DOHH2 (cell line): ENCODE measurements at regions not wholly inside any gene's neighbourhood (a gene's known extent, or its start where the extent isn't known, plus 50 kb on each side); places are given as distances from the start of the nearest gene placed in this dataset.

ENCODE experiments used
- H3F3A ChIP-seq: fragments of 200-600 bp; sonication (generic), shearing (Covaris generic); 2 replicates; pipeline ENCODE4 v1.6.0; 2016; ENCODE audit warnings: antibody characterized with exemption, mild to moderate bottlenecking; ENCODE audit not compliant: control insufficient read depth, insufficient read depth
- H3K27ac ChIP-seq: fragments of 200-600 bp; sonication (generic); 2 replicates; pipeline ENCODE4 v1.5.1; 2014; ENCODE audit warnings: low read depth, mild to moderate bottlenecking, low read length, moderate library complexity
- H3K27me3 ChIP-seq: fragments of 200-600 bp; sonication (generic); 2 replicates; pipeline ENCODE4 v1.6.1; 2014; ENCODE audit warnings: mild to moderate bottlenecking, low read length, mixed read lengths; ENCODE audit not compliant: control insufficient read depth
- H3K36me3 ChIP-seq: fragments of 200-600 bp; sonication (generic); 2 replicates; pipeline ENCODE4 v1.6.1; 2014; ENCODE audit warnings: mild to moderate bottlenecking, low read length, moderate library complexity, mixed read lengths; ENCODE audit not compliant: control insufficient read depth
- H3K4me1 ChIP-seq: fragments of 200-600 bp; sonication (generic); 2 replicates; pipeline ENCODE4 v1.6.1; 2014; ENCODE audit warnings: mild to moderate bottlenecking, low read length, mixed read lengths; ENCODE audit not compliant: control insufficient read depth
- H3K4me2 ChIP-seq: fragments of 200-600 bp; sonication (generic); 2 replicates; pipeline ENCODE4 v1.6.0; 2014; ENCODE audit warnings: mild to moderate bottlenecking, low read length, moderate library complexity
- H3K4me3 ChIP-seq: fragments of 200-600 bp; sonication (generic); 2 replicates; pipeline ENCODE4 v1.5.1; 2014; ENCODE audit warnings: mild to moderate bottlenecking, low read length, mixed read lengths
- H3K79me2 ChIP-seq: fragments of 200-600 bp; sonication (generic); 2 replicates; pipeline ENCODE4 v1.6.1; 2014; ENCODE audit warnings: mild to moderate bottlenecking, low read length, mixed read lengths; ENCODE audit not compliant: control insufficient read depth
- H3K9me2 ChIP-seq: fragments of 200-600 bp; sonication (generic); replicated peaks from 2 replicates; pipeline ENCODE4 v1.6.1; 2014; ENCODE audit warnings: mild to moderate bottlenecking, low read length, mixed read lengths; ENCODE audit not compliant: control insufficient read depth
- H3K9me3 ChIP-seq: fragments of 200-600 bp; sonication (generic); 2 replicates; pipeline ENCODE4 v1.6.1; 2014; ENCODE audit warnings: antibody characterized with exemption, low read length, mixed read lengths; ENCODE audit not compliant: control insufficient read depth, insufficient read depth
- H4K20me1 ChIP-seq: fragments of 200-600 bp; sonication (generic); 2 replicates; pipeline ENCODE4 v1.6.0; 2014; ENCODE audit warnings: low read depth, mild to moderate bottlenecking, antibody characterized with exemption, low read length, moderate library complexity; ENCODE audit not compliant: control insufficient read depth, insufficient read depth
- EZH2phosphoT487 ChIP-seq: fragments of 200-600 bp; sonication (generic); IDR thresholded peaks from 2 replicates; pipeline ENCODE4 v1.6.1; 2017; ENCODE audit warnings: borderline replicate concordance, mild to moderate bottlenecking, antibody characterized with exemption, low read length, moderate library complexity, mixed read lengths
- TF ChIP-seq, protein P1 (sequence below): fragments of 200-600 bp; sonication (generic); IDR thresholded peaks from one replicate; pipeline ENCODE4 v1.5.1; 2014; ENCODE audit warnings: antibody characterized with exemption, mild to moderate bottlenecking, low read depth, low read length; ENCODE audit not compliant: poor library complexity, severe bottlenecking

DNA sequence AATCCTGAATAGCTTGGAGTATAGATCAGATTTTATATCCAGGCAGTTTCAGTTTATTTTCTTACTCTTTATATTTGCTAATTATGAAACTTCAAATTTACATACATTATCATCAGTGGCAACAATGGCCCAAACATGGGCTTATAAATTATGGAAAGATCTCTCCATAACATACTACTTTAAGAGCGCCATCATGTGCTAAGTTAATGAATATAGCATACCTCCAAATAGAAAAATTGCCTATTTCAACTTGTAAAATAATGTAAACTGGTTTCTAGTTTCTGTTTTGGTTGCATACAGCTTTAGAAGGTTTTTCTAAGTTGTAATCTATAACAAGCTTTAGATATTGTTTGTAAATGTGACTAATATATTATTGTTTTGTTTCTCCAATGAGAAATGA lies 531.3 kb upstream of the UBE2E2 start:
- TF ChIP-seq EZH2phosphoT487 = no peak
- TF ChIP-seq, protein P1, sequence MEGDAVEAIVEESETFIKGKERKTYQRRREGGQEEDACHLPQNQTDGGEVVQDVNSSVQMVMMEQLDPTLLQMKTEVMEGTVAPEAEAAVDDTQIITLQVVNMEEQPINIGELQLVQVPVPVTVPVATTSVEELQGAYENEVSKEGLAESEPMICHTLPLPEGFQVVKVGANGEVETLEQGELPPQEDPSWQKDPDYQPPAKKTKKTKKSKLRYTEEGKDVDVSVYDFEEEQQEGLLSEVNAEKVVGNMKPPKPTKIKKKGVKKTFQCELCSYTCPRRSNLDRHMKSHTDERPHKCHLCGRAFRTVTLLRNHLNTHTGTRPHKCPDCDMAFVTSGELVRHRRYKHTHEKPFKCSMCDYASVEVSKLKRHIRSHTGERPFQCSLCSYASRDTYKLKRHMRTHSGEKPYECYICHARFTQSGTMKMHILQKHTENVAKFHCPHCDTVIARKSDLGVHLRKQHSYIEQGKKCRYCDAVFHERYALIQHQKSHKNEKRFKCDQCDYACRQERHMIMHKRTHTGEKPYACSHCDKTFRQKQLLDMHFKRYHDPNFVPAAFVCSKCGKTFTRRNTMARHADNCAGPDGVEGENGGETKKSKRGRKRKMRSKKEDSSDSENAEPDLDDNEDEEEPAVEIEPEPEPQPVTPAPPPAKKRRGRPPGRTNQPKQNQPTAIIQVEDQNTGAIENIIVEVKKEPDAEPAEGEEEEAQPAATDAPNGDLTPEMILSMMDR = no peak
- H3K4me1 ChIP-seq = no peaks in the 10 kb centered on the region

DNA sequence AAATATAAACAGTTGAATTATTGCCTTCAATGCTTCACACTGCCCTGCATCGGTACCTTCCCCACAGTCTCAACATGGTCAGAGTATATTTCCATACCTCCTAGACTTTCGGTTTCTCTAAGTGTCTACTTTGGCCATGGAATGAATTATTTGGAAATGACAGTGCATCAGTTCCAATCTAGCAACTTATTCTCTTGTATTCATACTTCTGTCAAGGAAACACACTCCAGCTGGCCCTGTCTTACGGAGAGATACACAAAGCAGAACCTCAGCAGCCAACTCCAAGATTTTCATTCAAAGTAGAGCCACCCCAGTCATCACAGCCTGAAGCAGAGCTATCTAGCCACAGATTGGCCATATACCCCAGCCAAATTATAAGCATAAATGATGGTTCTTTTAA lies 518.4 kb upstream of the UBE2E2 start:
- no peaks in the 10 kb centered on the region for H3F3A ChIP-seq
- H3K36me3 ChIP-seq = no peaks in the 10 kb centered on the region
- H3K9me2 ChIP-seq = no peaks in the 10 kb centered on the region
- no peaks in the 10 kb centered on the region for H3K27me3 ChIP-seq
- no peaks in the 10 kb centered on the region for H3K4me1 ChIP-seq
- no peaks in the 10 kb centered on the region for H4K20me1 ChIP-seq
- H3K79me2 ChIP-seq = no peaks in the 10 kb centered on the region
- no peak for TF ChIP-seq EZH2phosphoT487
- TF ChIP-seq, protein P1 = no peak
- no peak overlapping the region for H3K27ac ChIP-seq
- H3K9me3 ChIP-seq = no peaks in the 10 kb centered on the region
- no peak overlapping the region for H3K4me3 ChIP-seq
- no peak overlapping the region for H3K4me2 ChIP-seq

More for the DNA sequence above, 531.3 kb upstream of the UBE2E2 start:
- no peaks in the 10 kb centered on the region for H3K9me3 ChIP-seq
- H3F3A ChIP-seq = no peaks in the 10 kb centered on the region
- no peaks in the 10 kb centered on the region for H3K9me2 ChIP-seq
- no peaks in the 10 kb centered on the region for H3K36me3 ChIP-seq
- no peak overlapping the region for H3K4me2 ChIP-seq
- no peak overlapping the region for H3K4me3 ChIP-seq
- no peaks in the 10 kb centered on the region for H3K27me3 ChIP-seq
- H3K79me2 ChIP-seq = no peaks in the 10 kb centered on the region
- H3K27ac ChIP-seq = no peak overlapping the region
- H4K20me1 ChIP-seq = no peaks in the 10 kb centered on the region

GRCh38 chr3:22685597-22685996 lies 517.5 kb upstream of the UBE2E2 start:
- TF ChIP-seq, protein P1 = no peak
- TF ChIP-seq EZH2phosphoT487 = no peak

GRCh38 chr3:22691407-22691806 lies 511.7 kb upstream of the UBE2E2 start:
- H3K27ac ChIP-seq = no peak overlapping the region

More at GRCh38 chr3:22685597-22685996, 517.5 kb upstream of the UBE2E2 start:
- no peaks in the 10 kb centered on the region for H3K4me1 ChIP-seq
- no peaks in the 10 kb centered on the region for H3K9me3 ChIP-seq
- H3K36me3 ChIP-seq = no peaks in the 10 kb centered on the region
- no peaks in the 10 kb centered on the region for H3F3A ChIP-seq
- no peak overlapping the region for H3K27ac ChIP-seq
- no peak overlapping the region for H3K4me3 ChIP-seq
- H3K9me2 ChIP-seq = no peaks in the 10 kb centered on the region
- no peaks in the 10 kb centered on the region for H3K27me3 ChIP-seq
- H4K20me1 ChIP-seq = no peaks in the 10 kb centered on the region
- H3K4me2 ChIP-seq = no peak overlapping the region
- H3K79me2 ChIP-seq = no peaks in the 10 kb centered on the region

More at GRCh38 chr3:22691407-22691806, 511.7 kb upstream of the UBE2E2 start:
- no peaks in the 10 kb centered on the region for H3K4me1 ChIP-seq
- H3K4me3 ChIP-seq = no peak overlapping the region
- no peaks in the 10 kb centered on the region for H4K20me1 ChIP-seq
- no peaks in the 10 kb centered on the region for H3K9me2 ChIP-seq
- no peaks in the 10 kb centered on the region for H3K9me3 ChIP-seq
- no peaks in the 10 kb centered on the region for H3K79me2 ChIP-seq
- no peak overlapping the region for H3K4me2 ChIP-seq
- no peaks in the 10 kb centered on the region for H3K36me3 ChIP-seq
- TF ChIP-seq, protein P1 = no peak
- TF ChIP-seq EZH2phosphoT487 = no peak
- no peaks in the 10 kb centered on the region for H3F3A ChIP-seq
- no peaks in the 10 kb centered on the region for H3K27me3 ChIP-seq
